DMS114 treated with DMSO at 0.1 percent for 48 hours (cell line): ENCODE measurements at regions not wholly inside any gene's neighbourhood (a gene's known extent, or its start where the extent isn't known, plus 50 kb on each side); places are given as distances from the start of the nearest gene placed in this dataset.

Experiments used
- DNase-seq: peaks from one replicate; lab custom pipeline; 2025; ENCODE audit not compliant: unreplicated experiment; lab: John Stamatoyannopoulos, UW

GRCh38 chr14:96979611-96980074, 182.5 kb downstream of the VRK1 start:
- no peak for DNase-seq

- no peak for DNase-seq
Measured at GRCh38 chr14:96980835-96981234, 183.7 kb downstream of the VRK1 start.

- DNase-seq, result no peak
Measured at GRCh38 chr14:96986256-96987085, 189.3 kb downstream of the VRK1 start.

GRCh38 chr14:96987086-96987474, 189.9 kb downstream of the VRK1 start:
- no peak for DNase-seq

GRCh38 chr14:96987771-96988170, 190.6 kb downstream of the VRK1 start:
- DNase-seq, result no peak

- DNase-seq, result no peak
Measured at GRCh38 chr14:96989306-96989705, 192.1 kb downstream of the VRK1 start.

- no peak for DNase-seq
Measured at GRCh38 chr14:96991226-96991625, 194.0 kb downstream of the VRK1 start.

- no peak for DNase-seq
Measured at GRCh38 chr14:96994999-96995398, 197.8 kb downstream of the VRK1 start.

GRCh38 chr14:96997269-96997668, 200.1 kb downstream of the VRK1 start:
- DNase-seq, result no peak

GRCh38 chr14:96997996-96998395, 200.8 kb downstream of the VRK1 start:
- DNase-seq, result no peak

- no peak for DNase-seq
Measured at GRCh38 chr14:96999654-97000155, 202.5 kb downstream of the VRK1 start.

- DNase-seq, result no peak
Measured at GRCh38 chr14:97002454-97002853, 205.3 kb downstream of the VRK1 start.

- DNase-seq, result no peak
Measured at GRCh38 chr14:97005934-97006333, 208.8 kb downstream of the VRK1 start.

- no peak for DNase-seq
Measured at GRCh38 chr14:97010491-97011160, 213.4 kb downstream of the VRK1 start.

- DNase-seq, result no peak
Measured at GRCh38 chr14:97013878-97014277, 216.7 kb downstream of the VRK1 start.

- DNase-seq, result no peak
Measured at GRCh38 chr14:97021001-97021400, 223.8 kb downstream of the VRK1 start.

- DNase-seq, result no peak
Measured at GRCh38 chr14:97021571-97022168, 224.5 kb downstream of the VRK1 start.

GRCh38 chr14:97022741-97023140, 225.6 kb downstream of the VRK1 start:
- no peak for DNase-seq

- DNase-seq, result no peak
Measured at GRCh38 chr14:97023871-97024270, 226.7 kb downstream of the VRK1 start.

- no peak for DNase-seq
Measured at GRCh38 chr14:97024300-97024699, 227.1 kb downstream of the VRK1 start.

GRCh38 chr14:97025722-97026121, 228.5 kb downstream of the VRK1 start:
- no peak for DNase-seq
